GM21515 (cell line): ENCODE measurements at regions not wholly inside any gene's neighbourhood (a gene's known extent, or its start where the extent isn't known, plus 50 kb on each side); places are given as distances from the start of the nearest gene placed in this dataset.
A peak's percentile ranks its signal among the peaks of the same experiment; 100 is the strongest.
"Not testable (repeated sequence)": the region's sequence is repeated elsewhere in the genome, so short reads cannot be mapped to it uniquely, and the experiment has no call there.

Experiments used
- ATAC-seq: cut with Tn5 transposase; IDR thresholded peaks from one replicate; pipeline ENCODE4 v1.9.1; 2021; ENCODE audit not compliant: unreplicated experiment

GRCh38 chr11:122401581-122401980 is 253.9 kb upstream of the UBASH3B start:
- not testable (repeated sequence) for ATAC-seq

- ATAC-seq = peak; percentile 75
Measured at GRCh38 chr11:122399375-122399774, 256.1 kb upstream of the UBASH3B start.

GRCh38 chr11:122398851-122399250 is 256.7 kb upstream of the UBASH3B start:
- ATAC-seq = no peak

GRCh38 chr11:122398167-122398566 is 257.4 kb upstream of the UBASH3B start:
- ATAC-seq = peak; percentile 53

GRCh38 chr11:122395282-122395681 is 260.2 kb upstream of the UBASH3B start:
- ATAC-seq = no peak

- ATAC-seq = no peak
Measured at GRCh38 chr11:122394313-122394712, 261.2 kb upstream of the UBASH3B start.

- ATAC-seq = no peak
Measured at GRCh38 chr11:122393209-122393860, 262.2 kb upstream of the UBASH3B start.

- no peak for ATAC-seq
Measured at GRCh38 chr11:122392508-122392907, 263.0 kb upstream of the UBASH3B start.

GRCh38 chr11:122391049-122391448 is 264.5 kb upstream of the UBASH3B start:
- no peak for ATAC-seq

GRCh38 chr11:122383186-122383585 is 267.2 kb upstream of the BLID start:
- no peak for ATAC-seq

GRCh38 chr11:122375687-122376399 is 259.8 kb upstream of the BLID start:
- no peak for ATAC-seq

GRCh38 chr11:122368796-122369195 is 252.8 kb upstream of the BLID start:
- no peak for ATAC-seq

- ATAC-seq = no peak
Measured at GRCh38 chr11:122367809-122368231, 251.8 kb upstream of the BLID start.

- ATAC-seq = no peak
Measured at GRCh38 chr11:122365610-122366360, 249.8 kb upstream of the BLID start.

- ATAC-seq = no peak
Measured at GRCh38 chr11:122363296-122363695, 247.3 kb upstream of the BLID start.

GRCh38 chr11:122362381-122362780 is 246.4 kb upstream of the BLID start:
- no peak for ATAC-seq

GRCh38 chr11:122360875-122361274 is 244.9 kb upstream of the BLID start:
- no peak for ATAC-seq

- ATAC-seq = no peak
Measured at GRCh38 chr11:122359081-122359571, 243.1 kb upstream of the BLID start.

GRCh38 chr11:122358292-122358691 is 242.3 kb upstream of the BLID start:
- ATAC-seq = no peak

- ATAC-seq = no peak
Measured at GRCh38 chr11:122355968-122356367, 240.0 kb upstream of the BLID start.

- ATAC-seq = no peak
Measured at GRCh38 chr11:122354025-122354697, 238.1 kb upstream of the BLID start.
